K562 (cell line): ENCODE measurements at regions not wholly inside any gene's neighbourhood (a gene's known extent, or its start where the extent isn't known, plus 50 kb on each side); places are given as distances from the start of the nearest gene placed in this dataset.

ENCODE experiments used
- ARID4B ChIP-seq: sonication (generic); formaldehyde crosslinking; IDR thresholded peaks from 2 replicates; pipeline ENCODE4 v1.8.0; 2022; ENCODE audit warnings: mild to moderate bottlenecking, missing genetic modification reagents
- ATF2 ChIP-seq: sonication (generic); formaldehyde crosslinking; IDR thresholded peaks from 2 replicates; pipeline ENCODE4 v1.8.1; 2022; ENCODE audit warnings: missing genetic modification reagents
- BDP1 ChIP-seq: IDR thresholded peaks from 3 replicates; pipeline ENCODE4 v1.6.1; 2011; ENCODE audit not compliant: insufficient read length, insufficient read depth
- CEBPG ChIP-seq, 3 experiments: fragments of 200-800 bp in 1 of 3; sonication (Bioruptor generic) in 1 of 3; sonication (generic) in 1 of 3; formaldehyde crosslinking in 1 of 3; IDR thresholded peaks in 2 of 3; conservative IDR thresholded peaks in 1 of 3; 2 replicates each; pipeline versions ENCODE4 v1.6.1 to v1.8.0; 2016 to 2022; ENCODE audit warnings: missing compliant biosample characterization in 2 of 3, missing genetic modification characterization in 2 of 3, mild to moderate bottlenecking in 1 of 3, missing genetic modification reagents in 1 of 3
- HMBOX1 ChIP-seq: sonication (generic); IDR thresholded peaks from 2 replicates; pipeline ENCODE4 v1.6.1; 2016
- ID3 ChIP-seq, 2 experiments: fragments of 250-450 bp in 1 of 2; fragments of 450-650 bp in 1 of 2; sonication (Bioruptor Pico) in 1 of 2; IDR thresholded peaks; 2 replicates each; pipeline versions ENCODE4 v1.6.1 to v1.8.0; 2016 to 2021; ENCODE audit warnings: mild to moderate bottlenecking in 2 of 2, moderate library complexity in 2 of 2, missing compliant biosample characterization in 1 of 2, missing genetic modification characterization in 1 of 2
- MCM5 ChIP-seq: fragments of 450-650 bp; IDR thresholded peaks from 2 replicates; pipeline ENCODE4 v1.6.1; 2016; ENCODE audit warnings: low read depth
- MLLT1 ChIP-seq, 2 experiments: fragments of 450-650 bp; IDR thresholded peaks; 2 replicates each; pipeline ENCODE4 v1.6.1; 2016
- NR3C1 ChIP-seq: sonication (generic); formaldehyde crosslinking; IDR thresholded peaks from 2 replicates; pipeline ENCODE4 v1.8.1; 2022; ENCODE audit warnings: missing genetic modification reagents
- POLR2AphosphoS2 ChIP-seq: IDR thresholded peaks from 2 replicates; pipeline ENCODE4 v1.6.1; 2012; ENCODE audit warnings: low read length, improper control_type of control experiment
- POLR2G ChIP-seq: fragments of 200-400 bp; formaldehyde crosslinking; IDR thresholded peaks from 2 replicates; pipeline ENCODE4 v1.6.1; 2017; ENCODE audit warnings: low read depth, mild to moderate bottlenecking, antibody characterized with exemption, low read length, moderate library complexity
- SLC30A9 ChIP-seq: fragments of 250-450 bp; sonication (Bioruptor Pico); IDR thresholded peaks from 2 replicates; pipeline ENCODE4 v1.8.0; 2022; ENCODE audit warnings: mild to moderate bottlenecking, moderate library complexity
- TAF1 ChIP-seq: IDR thresholded peaks from 2 replicates; pipeline ENCODE4 v1.6.1; 2011; ENCODE audit warnings: mild to moderate bottlenecking, low read length, moderate library complexity; ENCODE audit not compliant: insufficient read depth, control insufficient read depth, severe bottlenecking; ENCODE audit errors: extremely low read depth
- ZBTB17 ChIP-seq: fragments of 450-650 bp; formaldehyde crosslinking; IDR thresholded peaks from 2 replicates; pipeline ENCODE4 v1.4.0; 2020; ENCODE audit warnings: mild to moderate bottlenecking
- ZBTB8A ChIP-seq: fragments of 450-650 bp; IDR thresholded peaks from 2 replicates; pipeline ENCODE4 v1.6.1; 2018; ENCODE audit warnings: mild to moderate bottlenecking, moderate library complexity; ENCODE audit not compliant: partially characterized antibody
- ZNF696 ChIP-seq: fragments of 250-450 bp; sonication (Bioruptor Pico); conservative IDR thresholded peaks from 2 replicates; pipeline ENCODE4 v1.4.0; 2020; ENCODE audit warnings: mild to moderate bottlenecking, moderate library complexity

GRCh38 chr18:22483407-22483806 is 65.7 kb upstream of the CTAGE1 start (continued):
- TF ChIP-seq MCM5 (no peak), HMBOX1 (no peak), SLC30A9 (CRISPR knock-in tag) (no peak), POLR2AphosphoS2 (no peak), ID3 (CRISPR knock-in tag; IDR thresholded peaks at IDR 0.05) (no peak), ID3 (tag; IDR thresholded peaks at IDR 0.05) (no peak), ZNF696 (CRISPR knock-in tag) (no peak), TAF1 (no peak), MLLT1 (IDR thresholded peaks at IDR 0.05) (peak in 1 of 2 experiments; percentile 91; a peak in 2 of 4 replicates), CEBPG (CRISPR knock-in tag; IDR thresholded peaks at IDR 0.05) (no peak), CEBPG (tag; conservative IDR thresholded peaks at IDR 0.05 in 1 of 2, IDR thresholded peaks at IDR 0.05 in 1 of 2) (no peak), NR3C1 (no peak), ATF2 (CRISPR knock-in tag) (no peak), POLR2G (no peak), ARID4B (CRISPR knock-in tag) (no peak), ZBTB8A (no peak), BDP1 (no peak), ZBTB17 (CRISPR knock-in tag) (peak; percentile 89)
